Astrocyte of the hippocampus (primary cell): ENCODE measurements at regions not wholly inside any gene's neighbourhood (a gene's known extent, or its start where the extent isn't known, plus 50 kb on each side); places are given as distances from the start of the nearest gene placed in this dataset.
A peak's percentile ranks its signal among the peaks of the same experiment; 100 is the strongest.

ENCODE experiments used
- DNase-seq: peaks from one replicate; pipeline ENCODE4 v3.0.0; 2011; ENCODE audit warnings: low read depth, low spot score

DNA sequence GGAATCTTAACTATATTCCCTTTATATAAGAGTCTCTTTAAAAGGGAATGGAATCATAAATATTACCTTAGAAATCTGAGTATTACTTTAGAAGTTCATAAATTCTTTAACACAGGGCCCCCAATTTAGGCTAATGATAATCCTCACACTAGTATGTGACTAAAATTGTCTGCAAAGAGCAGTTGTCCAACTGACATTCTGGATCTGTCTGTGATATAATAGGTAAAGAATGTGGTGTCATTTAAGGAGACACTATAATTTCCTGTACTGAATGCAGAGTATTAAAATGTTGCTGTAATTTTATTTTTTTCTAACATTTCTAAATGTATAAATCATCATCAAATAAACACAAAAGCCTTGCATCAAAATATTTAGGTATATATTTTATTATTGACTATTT lies 128.5 kb upstream of the DST start:
- no peak for DNase-seq

GRCh38 chr6:56770011-56770520 lies 127.4 kb upstream of the DST start:
- no peak for DNase-seq

- DNase-seq, result peak; percentile 46
Measured at GRCh38 chr6:56767892-56768531, 125.3 kb upstream of the DST start.

GRCh38 chr6:56767435-56767834 lies 124.7 kb upstream of the DST start:
- no peak for DNase-seq

- peak; percentile 51 for DNase-seq
Measured at GRCh38 chr6:56766806-56767178, 124.1 kb upstream of the DST start.

- DNase-seq, result no peak
Measured at GRCh38 chr6:56766139-56766805, 123.6 kb upstream of the DST start.

GRCh38 chr6:56765494-56765893 lies 122.8 kb upstream of the DST start:
- no peak for DNase-seq

DNA sequence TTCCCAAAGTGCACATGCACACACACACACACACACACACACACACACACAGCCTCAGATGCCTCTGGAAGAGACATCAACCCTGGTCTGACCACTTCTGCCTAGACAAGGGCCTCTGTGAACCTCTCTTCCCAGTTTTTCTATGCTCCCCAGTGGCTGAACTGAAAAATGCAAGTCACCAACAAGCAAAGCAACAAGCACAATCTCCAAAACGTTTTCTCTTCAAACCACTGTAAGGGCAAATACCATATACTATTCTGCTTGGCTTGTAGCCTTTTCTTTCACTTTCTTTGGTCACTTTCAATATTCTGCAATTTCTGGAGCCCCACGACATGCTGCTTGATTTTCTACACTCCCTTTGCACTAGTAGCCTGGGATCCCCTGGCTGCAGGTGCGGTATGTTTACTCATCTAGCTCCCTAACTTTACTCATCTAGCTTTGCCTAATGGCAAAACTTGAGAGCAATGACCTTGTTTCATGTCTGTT lies 121.4 kb upstream of the DST start:
- DNase-seq, result no peak

GRCh38 chr6:56761651-56762050 lies 119.0 kb upstream of the DST start:
- no peak for DNase-seq

GRCh38 chr6:56760842-56761241 lies 118.2 kb upstream of the DST start:
- no peak for DNase-seq

GRCh38 chr6:56759521-56759920 lies 116.8 kb upstream of the DST start:
- DNase-seq, result no peak

DNA sequence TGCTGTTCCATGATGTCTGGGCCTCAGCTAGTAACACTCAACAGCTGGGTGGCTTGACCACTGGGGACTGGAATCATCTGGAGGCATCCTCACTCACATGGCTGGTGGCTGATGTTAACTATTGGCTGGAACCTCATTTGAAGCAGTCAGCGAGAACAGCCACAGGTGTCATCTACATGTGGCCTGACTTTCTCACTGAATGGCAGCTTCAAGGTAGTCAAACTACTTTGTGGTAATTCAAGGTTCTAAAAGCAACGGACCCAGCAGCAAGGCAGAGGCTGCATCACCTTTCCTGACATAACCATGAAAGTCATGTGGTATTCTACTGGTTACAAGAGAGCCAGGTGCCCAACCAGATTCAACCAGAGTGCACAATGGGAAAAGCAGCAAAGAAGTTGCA lies 115.9 kb upstream of the DST start:
- DNase-seq, result no peak

GRCh38 chr6:56758120-56758519 lies 115.4 kb upstream of the DST start:
- no peak for DNase-seq

DNA sequence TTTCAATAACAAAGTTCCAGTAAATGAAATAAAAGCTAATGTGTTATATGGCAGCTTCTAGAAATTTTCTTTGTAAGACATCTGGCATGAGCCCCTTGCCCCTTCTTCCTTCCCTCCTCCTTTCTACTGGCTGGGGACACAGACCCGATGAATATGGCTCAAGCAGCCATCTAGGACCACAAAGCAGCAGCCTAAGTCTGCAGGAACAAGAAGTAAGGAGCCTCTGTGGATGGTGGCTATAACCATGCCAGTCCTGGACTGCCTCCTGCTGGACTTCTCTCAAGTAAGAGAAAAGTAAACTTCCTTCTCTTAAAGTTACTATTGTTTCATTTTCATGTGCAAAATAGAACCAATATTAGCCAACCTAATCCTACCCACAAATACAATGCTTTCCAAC lies 114.9 kb upstream of the DST start:
- DNase-seq, result peak; percentile 56

DNA sequence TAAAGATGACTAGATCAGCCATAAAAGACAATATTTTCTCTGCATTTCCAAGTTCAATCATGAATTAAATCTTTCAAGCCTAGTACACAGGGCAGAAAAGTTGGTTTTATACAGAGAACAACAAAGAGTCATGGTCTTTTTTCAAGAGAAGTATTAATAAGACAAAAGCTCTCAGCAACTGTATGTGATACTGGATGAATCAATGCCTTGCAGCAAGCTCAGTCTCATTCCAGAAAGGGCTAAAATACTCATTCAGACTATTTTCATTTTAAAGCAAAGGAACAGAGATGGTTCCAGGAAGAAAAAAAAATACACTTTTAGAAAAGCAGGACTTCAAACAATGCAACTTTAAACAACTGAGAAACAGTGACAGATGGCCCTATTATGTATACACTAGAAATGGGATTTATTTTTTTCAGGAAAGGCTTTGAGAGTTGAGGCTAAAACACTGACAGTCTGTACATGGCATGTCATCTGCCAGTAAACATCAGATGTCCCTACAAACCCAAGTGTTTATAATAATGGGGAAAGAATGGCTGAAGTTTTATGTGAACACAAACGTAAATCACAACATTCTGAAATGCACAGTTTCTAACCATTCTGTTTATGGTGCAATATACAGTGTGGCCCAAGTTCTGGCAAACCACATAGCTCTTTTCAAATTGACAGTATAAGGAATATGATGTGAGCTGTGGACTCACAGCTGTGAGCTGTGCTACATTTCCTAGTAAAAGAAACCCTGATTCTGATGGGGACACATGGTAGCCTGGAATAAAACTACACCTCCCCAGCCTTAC lies 114.3 kb upstream of the DST start:
- DNase-seq, result no peak

DNA sequence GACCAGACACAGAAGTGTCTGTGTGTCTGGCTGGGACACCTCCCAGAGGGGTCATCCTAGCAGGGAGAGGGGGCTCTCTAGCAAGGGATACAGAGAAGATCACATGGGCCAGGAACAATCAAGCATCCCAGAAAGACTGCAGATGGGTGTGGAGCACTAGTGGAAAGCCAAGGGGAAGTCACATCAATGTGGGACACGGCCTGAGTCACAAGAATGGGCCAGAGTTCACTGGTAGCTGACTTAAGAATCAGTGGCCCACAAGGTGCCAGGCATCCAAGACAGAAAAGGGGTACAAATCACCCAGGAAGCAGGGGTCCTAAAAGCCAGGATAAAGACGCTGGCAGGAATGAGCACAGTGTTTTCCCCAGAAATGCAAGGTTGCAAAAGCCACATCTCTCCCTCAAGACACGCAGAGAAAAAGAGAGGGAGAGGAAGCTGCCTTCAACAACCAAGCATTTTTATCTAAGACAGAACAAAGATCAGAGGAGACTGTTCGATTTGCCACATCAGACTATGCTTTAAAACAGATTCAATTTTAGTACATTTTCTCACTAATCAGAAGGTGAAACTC lies 113.6 kb upstream of the DST start:
- no peak for DNase-seq

GRCh38 chr6:56755040-56755439 lies 112.4 kb upstream of the DST start:
- no peak for DNase-seq

DNA sequence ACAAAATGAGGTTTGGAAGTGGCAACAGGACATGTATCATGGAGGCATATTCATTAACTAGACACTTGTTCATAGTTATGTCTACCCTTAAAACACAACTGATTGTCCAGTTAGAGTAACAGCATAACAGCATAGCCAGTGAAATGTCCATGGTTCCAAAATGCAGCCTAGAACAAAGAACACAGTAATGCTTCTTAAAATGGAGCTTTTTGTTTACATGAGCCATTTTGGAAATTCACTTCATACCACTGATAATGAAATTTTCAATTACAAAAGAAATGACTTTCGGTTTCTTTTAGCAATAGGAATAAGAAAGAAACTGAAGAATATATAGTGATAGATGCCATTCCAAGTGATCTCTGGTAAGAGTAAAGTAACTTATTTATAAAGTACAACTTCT lies 111.1 kb upstream of the DST start:
- no peak for DNase-seq

DNA sequence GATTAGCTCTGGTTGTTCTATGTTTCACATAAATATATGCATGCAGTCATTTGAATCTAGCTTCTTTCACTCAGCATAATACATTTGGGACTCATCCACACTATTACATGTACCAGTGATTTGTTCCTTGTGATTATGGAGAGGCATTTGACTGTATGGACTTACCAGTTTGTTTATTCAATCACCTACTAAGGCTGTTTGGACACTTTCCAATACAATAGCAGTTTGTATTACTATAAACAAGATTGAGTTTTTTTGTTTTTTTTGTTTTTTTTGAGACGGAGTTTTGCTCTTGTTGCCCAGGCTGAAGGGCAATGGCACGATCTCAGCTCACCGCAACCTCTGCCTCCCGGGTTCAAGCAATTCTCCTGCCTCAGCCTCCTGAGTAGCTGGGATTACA lies 109.8 kb upstream of the DST start:
- DNase-seq, result no peak

DNA sequence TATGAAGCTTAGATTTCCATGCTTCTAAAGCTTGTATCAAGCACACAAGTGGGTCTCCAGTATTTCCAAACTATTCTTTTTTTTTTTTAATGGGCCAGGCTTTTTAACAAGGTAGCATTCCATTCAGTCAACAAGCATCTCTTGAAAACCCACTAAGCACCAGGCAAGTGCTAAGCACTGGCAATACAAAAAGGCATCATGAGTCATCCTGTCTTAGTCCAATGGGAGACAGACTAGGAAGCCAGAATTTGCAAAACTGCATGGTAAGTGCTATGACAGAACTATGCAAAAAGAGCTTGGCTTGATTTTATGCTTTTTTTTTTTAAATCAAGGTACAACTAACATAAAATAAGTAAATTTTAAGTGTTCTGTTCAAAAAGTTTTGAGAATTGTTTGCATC lies 109.3 kb upstream of the DST start:
- peak; percentile 81 for DNase-seq

GRCh38 chr6:56751604-56752003 lies 108.9 kb upstream of the DST start:
- no peak for DNase-seq

- no peak for DNase-seq
Measured at GRCh38 chr6:56750686-56751085, 108.0 kb upstream of the DST start.
